ENCODE measurements at regions not wholly inside any gene's neighbourhood (a gene's known extent, or its start where the extent isn't known, plus 50 kb on each side); places are given as distances from the start of the nearest gene placed in this dataset.
"Not testable (repeated sequence)": the region's sequence is repeated elsewhere in the genome, so short reads cannot be mapped to it uniquely, and the experiment has no call there.

DNA sequence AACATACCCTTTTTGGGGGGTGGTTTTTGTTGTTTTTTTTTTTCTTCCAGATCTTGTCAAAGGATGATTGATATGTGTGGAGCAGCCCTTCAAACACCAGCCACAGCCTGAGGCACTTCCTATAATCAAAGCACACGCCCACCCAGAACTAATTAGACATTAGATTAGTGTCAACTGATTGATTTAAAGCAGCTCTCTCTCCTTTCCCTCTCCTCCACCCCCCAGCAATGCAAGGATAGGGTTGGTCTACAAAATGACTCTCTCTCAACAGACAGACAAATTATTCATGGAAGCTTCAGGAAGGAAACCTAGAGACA lies 250.3 kb upstream of the SOX9 start:
- Histone ChIP-seq H3K9me3 (ENCODE audit: insufficient read depth, low read depth, low read length) (no peaks in the 10 kb centered on the region; the same call in 1 of the 2 replicates), H3K9me2 (replicated peaks; ENCODE audit: low read depth, low read length) (no peaks in the 10 kb centered on the region), H3K4me3 (ENCODE audit: low read length, poor library complexity, severe bottlenecking) (no peak overlapping the region), H4K20me1 (ENCODE audit: insufficient read depth, low read length, poor library complexity, severe bottlenecking) (no peaks in the 10 kb centered on the region), H3K4me1 (ENCODE audit: insufficient read depth, low read length, poor library complexity, severe bottlenecking) (no peaks in the 10 kb centered on the region), H3K36me3 (ENCODE audit: insufficient read depth, low read length) (no peaks in the 10 kb centered on the region), H3K27me3 (ENCODE audit: insufficient read depth, low read length, poor library complexity, severe bottlenecking) (no peaks in the 10 kb centered on the region), H3K9ac (ENCODE audit: low read depth, low read length, poor library complexity, severe bottlenecking) (no peak overlapping the region), H3K4me2 (ENCODE audit: low read depth, low read length, poor library complexity, severe bottlenecking) (no peak overlapping the region), H3K79me2 (ENCODE audit: insufficient read depth, low read length) (no peaks in the 10 kb centered on the region), H2AFZ (ENCODE audit: low read length) (no peak overlapping the region), H3F3A (ENCODE audit: low read depth) (no peaks in the 10 kb centered on the region)
- TF ChIP-seq, protein P1, sequence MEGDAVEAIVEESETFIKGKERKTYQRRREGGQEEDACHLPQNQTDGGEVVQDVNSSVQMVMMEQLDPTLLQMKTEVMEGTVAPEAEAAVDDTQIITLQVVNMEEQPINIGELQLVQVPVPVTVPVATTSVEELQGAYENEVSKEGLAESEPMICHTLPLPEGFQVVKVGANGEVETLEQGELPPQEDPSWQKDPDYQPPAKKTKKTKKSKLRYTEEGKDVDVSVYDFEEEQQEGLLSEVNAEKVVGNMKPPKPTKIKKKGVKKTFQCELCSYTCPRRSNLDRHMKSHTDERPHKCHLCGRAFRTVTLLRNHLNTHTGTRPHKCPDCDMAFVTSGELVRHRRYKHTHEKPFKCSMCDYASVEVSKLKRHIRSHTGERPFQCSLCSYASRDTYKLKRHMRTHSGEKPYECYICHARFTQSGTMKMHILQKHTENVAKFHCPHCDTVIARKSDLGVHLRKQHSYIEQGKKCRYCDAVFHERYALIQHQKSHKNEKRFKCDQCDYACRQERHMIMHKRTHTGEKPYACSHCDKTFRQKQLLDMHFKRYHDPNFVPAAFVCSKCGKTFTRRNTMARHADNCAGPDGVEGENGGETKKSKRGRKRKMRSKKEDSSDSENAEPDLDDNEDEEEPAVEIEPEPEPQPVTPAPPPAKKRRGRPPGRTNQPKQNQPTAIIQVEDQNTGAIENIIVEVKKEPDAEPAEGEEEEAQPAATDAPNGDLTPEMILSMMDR (conservative IDR thresholded peaks at IDR 0.05; ENCODE audit: low read length), result no peak
- TF ChIP-seq EZH2phosphoT487 (IDR thresholded peaks at IDR 0.05; ENCODE audit: borderline replicate concordance), result no peak

DNA sequence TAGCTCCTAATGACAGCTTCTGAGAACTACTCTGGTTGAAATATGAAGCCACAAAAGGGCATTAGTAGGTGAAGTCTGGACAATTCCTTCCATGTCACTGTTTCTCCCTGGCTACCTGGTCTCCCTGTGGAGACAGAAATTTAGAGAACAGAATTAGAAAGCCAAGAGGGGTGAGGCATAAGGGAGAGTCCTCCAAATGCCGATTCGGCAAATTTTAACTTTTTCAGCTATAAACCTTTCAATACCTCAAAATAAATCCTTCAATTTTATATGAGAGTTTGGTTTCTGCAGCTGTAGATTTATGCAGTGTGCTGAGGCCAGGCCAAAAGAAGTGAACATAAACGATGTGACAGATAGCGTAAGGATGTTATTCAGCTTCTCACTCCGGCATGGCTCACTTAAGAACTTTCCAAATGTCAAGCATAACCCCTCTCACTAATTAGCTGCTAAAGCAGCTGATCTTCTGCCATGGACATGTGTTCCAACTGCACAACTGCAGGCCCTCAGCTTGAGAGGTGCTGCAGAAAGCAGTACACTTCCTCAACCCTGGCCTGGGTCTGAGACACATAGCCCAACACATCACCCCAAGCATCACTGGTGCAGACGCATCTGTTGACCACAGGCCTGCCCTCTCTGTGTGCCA lies 247.9 kb upstream of the SOX9 start:
- Histone ChIP-seq H3K4me1 (ENCODE audit: insufficient read depth, low read length, poor library complexity, severe bottlenecking) (no peaks in the 10 kb centered on the region), H3K9me2 (replicated peaks; ENCODE audit: low read depth, low read length) (no peaks in the 10 kb centered on the region)

DNA sequence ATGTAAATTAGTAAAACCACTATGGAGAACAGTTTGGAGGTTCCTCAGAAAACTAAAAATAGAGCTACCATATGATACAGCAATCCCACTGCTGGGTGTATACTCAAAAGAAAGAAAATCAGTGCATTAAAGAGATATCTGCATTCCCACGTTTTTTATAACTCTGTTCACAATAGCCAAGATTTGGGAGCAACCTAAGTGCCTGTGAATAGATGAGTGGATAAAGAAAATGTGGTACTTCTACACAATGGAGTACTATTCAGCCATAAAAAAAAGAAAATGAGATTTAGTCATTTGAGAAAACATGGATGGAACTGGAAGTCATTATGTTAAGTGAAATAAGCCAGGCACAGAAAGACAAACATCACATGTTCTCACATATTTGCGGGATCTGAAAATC lies 246.0 kb upstream of the SOX9 start:
- H3K9me2 ChIP-seq (replicated peaks; ENCODE audit: low read depth, low read length), result not testable (repeated sequence)

More for the DNA sequence above, 247.9 kb upstream of the SOX9 start:
- Histone ChIP-seq H3K4me2 (ENCODE audit: low read depth, low read length, poor library complexity, severe bottlenecking) (no peak overlapping the region), H3K9me3 (ENCODE audit: insufficient read depth, low read depth, low read length) (peaks cover 5% of the 10 kb centered on the region; the same call in 1 of the 2 replicates), H4K20me1 (ENCODE audit: insufficient read depth, low read length, poor library complexity, severe bottlenecking) (no peaks in the 10 kb centered on the region), H3K4me3 (ENCODE audit: low read length, poor library complexity, severe bottlenecking) (no peak overlapping the region), H3K27me3 (ENCODE audit: insufficient read depth, low read length, poor library complexity, severe bottlenecking) (no peaks in the 10 kb centered on the region), H3F3A (ENCODE audit: low read depth) (no peaks in the 10 kb centered on the region), H3K79me2 (ENCODE audit: insufficient read depth, low read length) (no peaks in the 10 kb centered on the region), H3K36me3 (ENCODE audit: insufficient read depth, low read length) (no peaks in the 10 kb centered on the region), H2AFZ (ENCODE audit: low read length) (no peak overlapping the region), H3K9ac (ENCODE audit: low read depth, low read length, poor library complexity, severe bottlenecking) (no peak overlapping the region)
- TF ChIP-seq EZH2phosphoT487 (IDR thresholded peaks at IDR 0.05; ENCODE audit: borderline replicate concordance), result no peak
- TF ChIP-seq, protein P1 (conservative IDR thresholded peaks at IDR 0.05; ENCODE audit: low read length), result no peak

DNA sequence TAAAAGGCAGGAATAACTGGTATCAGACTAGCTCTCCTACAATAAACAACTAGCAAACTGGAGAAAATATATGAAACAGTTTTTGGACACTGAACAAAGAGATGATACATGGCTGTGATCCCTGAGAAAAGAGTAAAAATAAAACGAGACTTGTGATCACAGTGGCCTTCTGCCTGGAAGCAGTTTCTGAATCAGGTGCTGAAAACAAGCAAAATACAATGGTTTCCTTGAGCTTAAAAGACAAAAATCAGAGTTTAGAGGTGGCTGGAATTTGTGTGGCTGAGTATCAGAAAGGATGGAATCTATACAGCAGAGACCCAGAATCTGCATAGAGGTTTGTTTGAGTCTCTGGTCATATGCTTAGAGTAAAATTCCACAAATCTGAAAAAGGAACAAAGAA lies 242.5 kb upstream of the SOX9 start:
- Histone ChIP-seq H3K9me3 (ENCODE audit: insufficient read depth, low read depth, low read length) (peaks cover 8% of the 10 kb centered on the region; the same call in 1 of the 2 replicates), H2AFZ (ENCODE audit: low read length) (no peak overlapping the region), H3K9ac (ENCODE audit: low read depth, low read length, poor library complexity, severe bottlenecking) (no peak overlapping the region), H3K9me2 (replicated peaks; ENCODE audit: low read depth, low read length) (no peaks in the 10 kb centered on the region), H3K27me3 (ENCODE audit: insufficient read depth, low read length, poor library complexity, severe bottlenecking) (no peaks in the 10 kb centered on the region), H3K4me1 (ENCODE audit: insufficient read depth, low read length, poor library complexity, severe bottlenecking) (no peaks in the 10 kb centered on the region), H3K79me2 (ENCODE audit: insufficient read depth, low read length) (no peaks in the 10 kb centered on the region), H4K20me1 (ENCODE audit: insufficient read depth, low read length, poor library complexity, severe bottlenecking) (no peaks in the 10 kb centered on the region), H3K4me3 (ENCODE audit: low read length, poor library complexity, severe bottlenecking) (no peak overlapping the region), H3K36me3 (ENCODE audit: insufficient read depth, low read length) (no peaks in the 10 kb centered on the region), H3K4me2 (ENCODE audit: low read depth, low read length, poor library complexity, severe bottlenecking) (no peak overlapping the region), H3F3A (ENCODE audit: low read depth) (no peaks in the 10 kb centered on the region)
- no peak for TF ChIP-seq EZH2phosphoT487 (IDR thresholded peaks at IDR 0.05; ENCODE audit: borderline replicate concordance)

More for the DNA sequence above, 246.0 kb upstream of the SOX9 start:
- H3K4me3 ChIP-seq (ENCODE audit: low read length, poor library complexity, severe bottlenecking); H3K4me2 ChIP-seq (ENCODE audit: low read depth, low read length, poor library complexity, severe bottlenecking); H3K9ac ChIP-seq (ENCODE audit: low read depth, low read length, poor library complexity, severe bottlenecking); H3K36me3 ChIP-seq (ENCODE audit: insufficient read depth, low read length); H3K9me3 ChIP-seq (ENCODE audit: insufficient read depth, low read depth, low read length); H4K20me1 ChIP-seq (ENCODE audit: insufficient read depth, low read length, poor library complexity, severe bottlenecking); H3K27me3 ChIP-seq (ENCODE audit: insufficient read depth, low read length, poor library complexity, severe bottlenecking); H3F3A ChIP-seq (ENCODE audit: low read depth); H3K79me2 ChIP-seq (ENCODE audit: insufficient read depth, low read length); H3K4me1 ChIP-seq (ENCODE audit: insufficient read depth, low read length, poor library complexity, severe bottlenecking); H2AFZ ChIP-seq (ENCODE audit: low read length): not testable (repeated sequence)

Data from Loucy (cell line).